ENCODE measurements at regions not wholly inside any gene's neighbourhood (a gene's known extent, or its start where the extent isn't known, plus 50 kb on each side); places are given as distances from the start of the nearest gene placed in this dataset.

GRCh38 chr2:121819846-121820245 lies 64.4 kb downstream of the TSN start:
- TF ChIP-seq CTCF (IDR thresholded peaks at IDR 0.05; ENCODE audit: insufficient read depth, low read length) (no peak), POLR2AphosphoS5 (IDR thresholded peaks at IDR 0.05; ENCODE audit: low read depth) (no peak)

Measured in HL-60 (cell line).